ENCODE measurements at regions not wholly inside any gene's neighbourhood (a gene's known extent, or its start where the extent isn't known, plus 50 kb on each side); places are given as distances from the start of the nearest gene placed in this dataset.
"Not testable (repeated sequence)": the region's sequence is repeated elsewhere in the genome, so short reads cannot be mapped to it uniquely, and the experiment has no call there.

DNA sequence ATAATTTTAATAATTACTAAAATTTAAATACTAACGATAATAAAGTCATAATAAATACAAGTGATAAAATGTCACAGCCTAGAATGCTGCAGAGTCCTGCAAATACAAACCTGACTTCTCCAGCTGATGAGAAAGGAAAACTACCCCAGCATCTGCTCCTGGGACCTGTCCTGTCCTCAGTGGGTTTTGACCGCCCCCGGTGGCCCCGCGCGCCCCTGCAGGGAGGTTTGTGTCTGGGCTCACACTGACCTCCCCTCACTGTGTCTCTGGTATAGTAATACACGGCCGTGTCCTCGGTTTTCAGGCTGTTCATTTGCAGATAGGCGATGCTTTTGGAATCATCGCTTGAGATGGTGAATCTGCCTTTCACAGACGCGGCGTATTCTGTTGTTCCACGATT lies 1139.4 kb downstream of the TMEM121 start:
- no peak for DNase-seq (ENCODE audit: insufficient read length, low spot score)
- TF ChIP-seq, protein P1, sequence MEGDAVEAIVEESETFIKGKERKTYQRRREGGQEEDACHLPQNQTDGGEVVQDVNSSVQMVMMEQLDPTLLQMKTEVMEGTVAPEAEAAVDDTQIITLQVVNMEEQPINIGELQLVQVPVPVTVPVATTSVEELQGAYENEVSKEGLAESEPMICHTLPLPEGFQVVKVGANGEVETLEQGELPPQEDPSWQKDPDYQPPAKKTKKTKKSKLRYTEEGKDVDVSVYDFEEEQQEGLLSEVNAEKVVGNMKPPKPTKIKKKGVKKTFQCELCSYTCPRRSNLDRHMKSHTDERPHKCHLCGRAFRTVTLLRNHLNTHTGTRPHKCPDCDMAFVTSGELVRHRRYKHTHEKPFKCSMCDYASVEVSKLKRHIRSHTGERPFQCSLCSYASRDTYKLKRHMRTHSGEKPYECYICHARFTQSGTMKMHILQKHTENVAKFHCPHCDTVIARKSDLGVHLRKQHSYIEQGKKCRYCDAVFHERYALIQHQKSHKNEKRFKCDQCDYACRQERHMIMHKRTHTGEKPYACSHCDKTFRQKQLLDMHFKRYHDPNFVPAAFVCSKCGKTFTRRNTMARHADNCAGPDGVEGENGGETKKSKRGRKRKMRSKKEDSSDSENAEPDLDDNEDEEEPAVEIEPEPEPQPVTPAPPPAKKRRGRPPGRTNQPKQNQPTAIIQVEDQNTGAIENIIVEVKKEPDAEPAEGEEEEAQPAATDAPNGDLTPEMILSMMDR (IDR thresholded peaks at IDR 0.05; ENCODE audit: insufficient read depth, missing control alignments) = no peak
- FAIRE-seq = no peak

DNA sequence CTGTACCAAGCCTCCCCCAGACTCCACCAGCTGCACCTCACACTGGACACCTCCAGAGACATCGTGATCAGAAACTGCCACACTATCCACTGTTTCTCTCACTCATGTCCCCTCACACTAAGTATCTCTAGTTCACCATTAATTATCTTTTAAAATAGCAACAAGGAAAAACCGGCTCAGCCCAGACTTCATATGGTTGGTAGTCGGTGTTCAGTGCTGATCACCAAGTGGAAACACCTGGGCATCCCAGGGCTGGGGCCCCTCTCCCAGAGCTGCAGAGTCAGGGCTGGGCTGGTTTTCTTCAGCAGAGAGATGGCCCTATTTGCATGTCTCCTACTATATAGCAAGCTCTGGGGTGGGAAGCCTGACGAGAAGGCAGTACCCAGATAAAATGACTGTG lies 1140.0 kb downstream of the TMEM121 start:
- TF ChIP-seq, protein P1 (IDR thresholded peaks at IDR 0.05; ENCODE audit: insufficient read depth, missing control alignments) = no peak
- no peak for FAIRE-seq

DNA sequence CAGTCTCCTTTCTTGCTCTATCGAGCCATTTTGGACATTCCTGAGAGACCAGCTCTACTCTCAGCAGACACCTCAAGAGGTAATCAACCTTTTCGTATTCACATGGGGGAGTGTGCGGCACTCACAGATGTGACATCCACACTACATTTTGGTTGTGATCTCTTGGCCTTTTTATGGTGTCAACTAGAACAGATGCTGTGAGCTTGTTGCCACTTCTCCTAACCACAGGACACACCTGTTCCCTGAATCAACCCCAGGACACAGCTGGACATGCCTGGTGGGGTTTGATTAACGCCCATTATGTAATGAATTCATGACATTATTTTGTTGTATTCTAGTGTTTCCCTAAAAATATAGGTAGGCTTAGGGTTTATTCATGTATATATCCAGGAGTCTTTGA lies 1143.6 kb downstream of the TMEM121 start:
- TF ChIP-seq, protein P1 (IDR thresholded peaks at IDR 0.05; ENCODE audit: insufficient read depth, missing control alignments) = no peak
- DNase-seq (ENCODE audit: insufficient read length, low spot score) (no peak), FAIRE-seq (no peak)

More for the DNA sequence above, 1140.0 kb downstream of the TMEM121 start:
- no peak for DNase-seq (ENCODE audit: insufficient read length, low spot score)

DNA sequence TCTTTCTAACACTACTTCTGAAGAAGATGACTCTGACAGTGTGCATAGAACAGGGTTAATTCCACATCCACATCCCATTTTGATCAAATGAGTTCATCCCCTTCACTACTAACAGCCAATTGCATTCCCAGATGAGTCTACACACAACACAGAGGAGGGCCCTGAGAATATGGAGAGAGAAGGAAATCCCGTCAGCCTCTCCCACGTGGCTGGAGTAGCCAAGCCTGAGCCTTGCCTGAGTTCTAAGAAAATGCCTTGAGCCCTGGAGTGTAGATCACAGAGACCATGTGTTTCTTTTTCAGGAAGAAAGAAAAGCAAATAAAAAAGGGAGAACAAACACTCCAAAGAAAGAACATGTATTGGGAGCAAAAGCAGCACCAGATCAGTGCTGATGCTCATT lies 1147.7 kb downstream of the TMEM121 start:
- not testable (repeated sequence) for FAIRE-seq

DNA sequence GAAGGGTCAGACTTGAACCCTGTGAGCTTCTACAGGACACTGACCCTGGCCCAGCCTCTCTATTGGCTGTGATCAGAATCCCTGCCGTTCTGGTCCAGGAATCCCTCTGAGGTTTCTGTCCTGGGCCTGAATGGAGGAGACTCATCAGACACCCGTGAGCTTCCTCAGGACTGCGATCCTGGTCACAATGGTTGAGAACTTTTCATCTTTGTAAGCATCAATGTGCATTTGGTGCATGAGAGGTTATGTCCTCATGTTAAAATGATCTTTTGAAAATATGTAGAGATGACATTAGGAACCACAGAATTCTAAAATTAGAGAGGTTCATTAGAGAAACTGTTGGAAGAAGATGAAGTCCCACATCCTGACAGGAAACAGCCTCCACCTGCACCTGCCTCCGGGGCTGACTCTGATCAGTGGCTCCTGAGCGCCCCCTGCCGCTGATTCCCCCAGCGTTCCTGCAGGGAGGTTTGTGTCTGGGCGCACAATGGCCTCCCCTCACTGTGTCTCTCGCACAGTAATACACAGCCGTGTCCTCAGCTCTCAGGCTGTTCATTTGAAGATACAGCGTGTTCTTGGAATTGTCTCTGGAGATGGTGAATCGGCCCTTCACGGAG lies 1148.2 kb downstream of the TMEM121 start:
- FAIRE-seq; DNase-seq (ENCODE audit: insufficient read length, low spot score): not testable (repeated sequence)

More for the DNA sequence above, 1147.7 kb downstream of the TMEM121 start:
- not testable (repeated sequence) for DNase-seq (ENCODE audit: insufficient read length, low spot score)

DNA sequence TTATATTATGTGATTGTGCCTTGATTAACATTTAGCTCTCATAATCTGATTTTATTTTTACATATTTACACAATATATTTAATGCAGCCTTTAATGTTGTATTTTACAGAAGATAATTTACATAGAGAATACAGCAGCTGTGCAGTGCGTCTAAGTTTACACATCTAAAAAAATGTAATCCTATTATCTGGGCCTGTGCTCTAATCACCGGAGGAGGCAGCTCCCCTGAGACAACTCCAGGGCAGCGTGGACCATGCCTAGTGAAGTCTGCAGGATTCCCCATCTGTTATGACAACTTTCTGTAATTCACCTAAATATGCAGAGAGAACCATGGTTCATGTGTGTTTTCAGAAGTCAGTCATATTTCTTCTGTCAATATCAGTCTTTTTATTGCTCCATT lies 1149.3 kb downstream of the TMEM121 start:
- FAIRE-seq (peak; percentile 32), DNase-seq (ENCODE audit: insufficient read length, low spot score) (peak; percentile 25)

DNA sequence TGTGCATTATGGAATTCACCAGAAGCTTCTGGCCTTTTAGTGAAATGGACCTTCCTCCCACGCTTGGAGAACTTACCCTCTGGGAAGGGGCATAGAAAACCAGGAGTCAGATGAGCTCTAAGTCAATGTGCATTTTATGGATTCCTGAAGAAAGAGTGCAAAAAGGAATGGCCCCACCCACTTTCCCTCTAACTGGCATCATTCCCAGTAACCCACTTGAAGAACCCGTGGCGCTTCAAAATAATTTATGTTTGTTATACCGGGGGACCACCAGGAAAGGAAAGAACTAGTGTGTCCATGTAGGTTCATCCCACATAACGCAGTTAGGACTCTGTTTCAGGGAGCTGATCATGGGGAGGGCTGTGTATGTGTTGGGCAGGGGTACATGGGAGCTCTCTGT lies 1153.4 kb downstream of the TMEM121 start:
- TF ChIP-seq, protein P1 (IDR thresholded peaks at IDR 0.05; ENCODE audit: insufficient read depth, missing control alignments) = no peak
- FAIRE-seq (no peak), DNase-seq (ENCODE audit: insufficient read length, low spot score) (no peak)

DNA sequence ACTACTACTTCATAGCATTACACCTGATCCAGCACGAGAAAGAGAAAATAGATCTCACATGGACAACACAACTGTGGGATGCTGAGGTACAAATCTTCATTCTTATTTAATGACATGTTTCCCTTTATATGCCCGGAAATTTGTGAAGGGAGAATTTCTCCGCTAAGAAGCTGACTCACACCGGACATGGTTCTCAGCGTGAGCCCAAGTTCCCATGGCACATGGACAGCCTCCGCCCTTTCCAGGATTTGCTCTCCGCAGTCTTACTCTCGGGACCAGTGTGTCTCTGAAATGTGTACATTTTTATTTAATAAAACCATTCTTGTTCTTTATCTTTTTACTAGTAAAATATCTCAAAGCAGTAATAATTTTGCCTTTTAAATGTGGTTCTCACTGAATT lies 1154.8 kb downstream of the TMEM121 start:
- FAIRE-seq (no peak), DNase-seq (ENCODE audit: insufficient read length, low spot score) (no peak)
- TF ChIP-seq, protein P1 (IDR thresholded peaks at IDR 0.05; ENCODE audit: insufficient read depth, missing control alignments) = no peak

DNA sequence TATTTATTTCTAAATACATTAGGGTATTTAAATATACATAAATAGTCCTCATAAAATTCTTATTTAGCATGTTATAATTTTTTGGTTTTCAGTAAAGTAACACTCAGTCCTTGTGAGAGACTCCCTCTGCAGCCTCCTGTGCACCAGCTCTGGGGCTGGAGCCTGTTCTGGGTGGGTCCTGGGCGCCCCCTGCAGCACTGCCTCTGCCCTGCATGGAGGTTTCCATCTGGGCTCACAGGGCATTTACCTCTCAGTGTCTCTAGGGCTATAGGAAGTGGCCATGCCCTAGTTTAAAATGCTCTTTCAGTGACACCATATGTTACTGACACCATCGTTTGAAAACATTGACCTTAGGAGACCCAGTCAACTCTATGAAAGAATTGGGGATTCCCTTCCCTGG lies 1155.2 kb downstream of the TMEM121 start:
- no peak for DNase-seq (ENCODE audit: insufficient read length, low spot score)
- TF ChIP-seq, protein P1 (IDR thresholded peaks at IDR 0.05; ENCODE audit: insufficient read depth, missing control alignments) = peak; percentile 52
- FAIRE-seq = no peak
